H9 (cell line): ENCODE measurements at regions not wholly inside any gene's neighbourhood (a gene's known extent, or its start where the extent isn't known, plus 50 kb on each side); places are given as distances from the start of the nearest gene placed in this dataset.

Experiments
- DNase-seq: peaks from one replicate; pipeline ENCODE4 v3.0.0-alpha.2; 2017
- H2AFZ ChIP-seq: one replicate; pipeline ENCODE4 v1.6.1; 2013; ENCODE audit warnings: mild to moderate bottlenecking, low read length, control low read depth, moderate library complexity
- H2AK5ac ChIP-seq: 2 replicates; pipeline ENCODE4 v1.6.1; 2013; ENCODE audit warnings: low read length, control low read depth, mixed read lengths; ENCODE audit not compliant: insufficient read length
- H2BK120ac ChIP-seq: one replicate; pipeline ENCODE4 v1.6.1; 2013; ENCODE audit warnings: low read depth, mild to moderate bottlenecking, low read length, control low read depth, inconsistent platforms; ENCODE audit not compliant: poor library complexity, severe bottlenecking
- H2BK12ac ChIP-seq: 2 replicates; pipeline ENCODE4 v1.6.1; 2013; ENCODE audit warnings: low read length, control low read depth, mixed read lengths, low read depth; ENCODE audit not compliant: insufficient read length
- H2BK15ac ChIP-seq: 2 replicates; pipeline ENCODE4 v1.6.1; 2013; ENCODE audit warnings: low read depth, low read length, control low read depth
- H2BK20ac ChIP-seq: one replicate; pipeline ENCODE4 v1.6.1; 2013; ENCODE audit warnings: low read depth, mild to moderate bottlenecking, low read length, control low read depth, inconsistent platforms; ENCODE audit not compliant: poor library complexity, severe bottlenecking
- H2BK5ac ChIP-seq: 2 replicates; pipeline ENCODE4 v1.6.1; 2013; ENCODE audit warnings: low read length, control low read depth, mixed read lengths; ENCODE audit not compliant: insufficient read length
- H3K14ac ChIP-seq: 2 replicates; pipeline ENCODE4 v1.6.1; 2013; ENCODE audit warnings: low read length, control low read depth; ENCODE audit not compliant: insufficient read depth
- H3K18ac ChIP-seq: 2 replicates; pipeline ENCODE4 v1.6.1; 2013; ENCODE audit warnings: low read depth, mild to moderate bottlenecking, mixed read lengths, low read length, control low read depth; ENCODE audit not compliant: insufficient read length
- H3K23ac ChIP-seq: 2 replicates; pipeline ENCODE4 v1.6.1; 2013; ENCODE audit warnings: low read length, control low read depth, mixed read lengths, low read depth; ENCODE audit not compliant: insufficient read length
- H3K23me2 ChIP-seq: 2 replicates; pipeline ENCODE4 v1.6.1; 2013; ENCODE audit warnings: low read depth, mild to moderate bottlenecking, mixed read lengths, low read length, control low read depth; ENCODE audit not compliant: insufficient read length, poor library complexity, severe bottlenecking
- H3K27ac ChIP-seq: 2 replicates; pipeline ENCODE4 v1.5.1; 2013; ENCODE audit warnings: low read length, control low read depth, mixed read lengths, low read depth; ENCODE audit not compliant: insufficient read length
- H3K27me3 ChIP-seq: 2 replicates; pipeline ENCODE4 v1.6.1; 2013; ENCODE audit warnings: low read length, control low read depth, inconsistent platforms; ENCODE audit not compliant: insufficient read depth
- H3K4ac ChIP-seq: 2 replicates; pipeline ENCODE4 v1.6.1; 2013; ENCODE audit warnings: low read depth, mild to moderate bottlenecking, control low read depth, inconsistent platforms, low read length, moderate library complexity
- H3K4me1 ChIP-seq: 2 replicates; pipeline ENCODE4 v1.6.1; 2013; ENCODE audit warnings: low read length, control low read depth, inconsistent platforms; ENCODE audit not compliant: insufficient read depth
- H3K4me2 ChIP-seq: 2 replicates; pipeline ENCODE4 v1.6.1; 2013; ENCODE audit warnings: low read length, control low read depth, mixed read lengths; ENCODE audit not compliant: insufficient read length, insufficient read depth
- H3K56ac ChIP-seq: 2 replicates; pipeline ENCODE4 v1.6.1; 2013; ENCODE audit warnings: low read depth, mild to moderate bottlenecking, mixed read lengths, low read length, control low read depth; ENCODE audit not compliant: insufficient read length
- H3K79me1 ChIP-seq: 2 replicates; pipeline ENCODE4 v1.6.1; 2013; ENCODE audit warnings: low read depth, mild to moderate bottlenecking, moderate library complexity, low read length, control low read depth, inconsistent platforms; ENCODE audit not compliant: insufficient read depth, poor library complexity, severe bottlenecking
- H3K79me2 ChIP-seq: 2 replicates; pipeline ENCODE4 v1.6.1; 2013; ENCODE audit warnings: low read length, control low read depth, inconsistent platforms; ENCODE audit not compliant: insufficient read depth
- H3K9ac ChIP-seq: 2 replicates; pipeline ENCODE4 v1.6.1; 2013; ENCODE audit warnings: low read length, control low read depth, mixed read lengths; ENCODE audit not compliant: insufficient read length; ENCODE audit errors: extremely low read depth
- H3K9me3 ChIP-seq: one replicate; pipeline ENCODE4 v1.6.1; 2013; ENCODE audit warnings: low read depth, low read length, inconsistent platforms; ENCODE audit not compliant: control insufficient read depth
- H3T11ph ChIP-seq: one replicate; pipeline ENCODE4 v1.6.1; 2013; ENCODE audit warnings: mild to moderate bottlenecking, low read length, control low read depth, inconsistent platforms
- H4K20me1 ChIP-seq: one replicate; pipeline ENCODE4 v1.6.1; 2013; ENCODE audit not compliant: control insufficient read depth, insufficient read length, insufficient read depth
- H4K5ac ChIP-seq: 2 replicates; pipeline ENCODE4 v1.6.1; 2013; ENCODE audit warnings: low read depth, mild to moderate bottlenecking, mixed read lengths, low read length, control low read depth; ENCODE audit not compliant: insufficient read length
- H4K8ac ChIP-seq: replicated peaks from 2 replicates; pipeline ENCODE4 v1.6.1; 2013; ENCODE audit warnings: low read length, control low read depth, mixed read lengths, low read depth; ENCODE audit not compliant: insufficient read length
- H4K91ac ChIP-seq: 2 replicates; pipeline ENCODE4 v1.6.1; 2013; ENCODE audit warnings: low read depth, mild to moderate bottlenecking, moderate library complexity, mixed read lengths, low read length, control low read depth; ENCODE audit not compliant: insufficient read length
- H3K27ac Mint-ChIP-seq, 3 experiments: 2 replicates in 2 of 3; 3 replicates in 1 of 3; pipeline ENCODE4 v1.8.0; 2020 to 2021; ENCODE audit warnings: mixed read lengths in 3 of 3, mild to moderate bottlenecking in 1 of 3, moderate library complexity in 1 of 3
- H3K27me3 Mint-ChIP-seq: 2 replicates; pipeline ENCODE4 v1.8.0; 2021; ENCODE audit warnings: low read depth, mild to moderate bottlenecking, moderate library complexity, mixed read lengths
- H3K36me3 Mint-ChIP-seq, 3 experiments: 2 replicates in 2 of 3; 3 replicates in 1 of 3; pipeline ENCODE4 v1.8.0; 2020 to 2021; ENCODE audit warnings: low read depth in 3 of 3, mixed read lengths in 3 of 3; ENCODE audit not compliant: insufficient read depth in 1 of 3
- H3K4me1 Mint-ChIP-seq, 2 experiments: 2 replicates each; pipeline ENCODE4 v1.8.0; 2020; ENCODE audit warnings: mixed read lengths in 2 of 2
- H3K4me3 Mint-ChIP-seq, 2 experiments: 2 replicates in 1 of 2; 3 replicates in 1 of 2; pipeline ENCODE4 v1.8.0; 2020 to 2021; ENCODE audit warnings: mild to moderate bottlenecking in 2 of 2, mixed read lengths in 2 of 2, moderate library complexity in 1 of 2
- H3K9me3 Mint-ChIP-seq, 2 experiments: 2 replicates in 1 of 2; 3 replicates in 1 of 2; pipeline ENCODE4 v1.8.0; 2020; ENCODE audit warnings: mild to moderate bottlenecking in 2 of 2, mixed read lengths in 2 of 2, moderate library complexity in 1 of 2
- WGBS: extraction: QIAGEN DNeasy Blood & Tissue Kit; methylation state at CpG from one replicate; pipeline ENCODE4 v1.1.7; 2013; ENCODE audit warnings: missing lambda C conversion rate, low lambda C conversion rate, mixed read lengths; ENCODE audit not compliant: insufficient read length; ENCODE audit errors: extremely low coverage; 5-methylcytosine and 5-hydroxymethylcytosine counted together
- TF ChIP-seq, protein P1 (sequence below): fragments of 200-600 bp; sonication (generic); conservative IDR thresholded peaks from 3 replicates; pipeline ENCODE4 v1.8.0; 2021; ENCODE audit warnings: antibody characterized with exemption, mild to moderate bottlenecking

DNA sequence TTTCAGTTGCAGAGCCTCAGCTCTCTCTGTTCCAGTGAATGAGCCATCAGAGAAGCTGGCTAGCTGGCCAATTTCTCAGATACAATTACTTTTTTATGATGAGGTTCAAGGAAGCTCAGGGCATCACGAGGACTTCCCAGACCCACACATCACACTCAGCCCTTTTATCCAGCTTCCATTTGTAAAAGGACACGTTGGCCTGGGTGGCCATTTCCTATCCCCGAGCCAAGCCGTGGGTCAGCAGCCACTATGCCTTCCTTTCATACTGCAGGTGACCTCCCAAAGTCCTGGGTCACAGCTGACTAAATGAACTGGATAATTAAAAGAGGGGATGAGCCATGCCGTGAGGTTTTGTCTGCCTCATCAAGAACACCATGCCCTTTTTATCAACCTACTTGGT, 236.9 kb upstream of the PPARGC1A start:
- Histone ChIP-seq H3K56ac (no peak overlapping the region), H3K79me2 (no peaks in the 10 kb centered on the region), H3K4ac (no peak overlapping the region), H3T11ph (no peak overlapping the region), H2BK15ac (no peak overlapping the region), H3K18ac (no peak overlapping the region), H4K20me1 (no peaks in the 10 kb centered on the region), H2BK5ac (no peak overlapping the region), H2BK12ac (no peak overlapping the region), H4K91ac (no peak overlapping the region), H3K27ac (no peak overlapping the region), H3K23ac (no peak overlapping the region), H3K4me2 (no peak overlapping the region), H3K14ac (no peak overlapping the region), H2AK5ac (no peak overlapping the region), H3K9me3 (no peaks in the 10 kb centered on the region), H3K23me2 (no peaks in the 10 kb centered on the region), H2BK120ac (no peak overlapping the region), H4K5ac (no peak overlapping the region), H2AFZ (no peak overlapping the region), H3K79me1 (no peaks in the 10 kb centered on the region), H3K27me3 (no peaks in the 10 kb centered on the region; the same call in 1 of the 2 replicates), H3K4me1 (peaks cover 3% of the 10 kb centered on the region; the same call in 1 of the 2 replicates), H2BK20ac (no peak overlapping the region), H4K8ac (no peak overlapping the region), H3K9ac (no peak overlapping the region)
- DNase-seq = no peak
- no CpG with 5 or more reads among the region's 5 CpGs for WGBS
- Mint-ChIP-seq H3K36me3 (no peaks in the 10 kb centered on the region), H3K9me3 (no peaks in the 10 kb centered on the region; a peak in 1 of 5 replicates), H3K27me3 (peaks cover 3% of the 10 kb centered on the region; the same call in 1 of the 2 replicates), H3K27ac (no peak overlapping the region), H3K4me1 (peaks cover 4 to 7% of the 10 kb centered on the region in 2 experiments; a peak in 3 of 4 replicates), H3K4me3 (no peak overlapping the region)
- TF ChIP-seq, protein P1, sequence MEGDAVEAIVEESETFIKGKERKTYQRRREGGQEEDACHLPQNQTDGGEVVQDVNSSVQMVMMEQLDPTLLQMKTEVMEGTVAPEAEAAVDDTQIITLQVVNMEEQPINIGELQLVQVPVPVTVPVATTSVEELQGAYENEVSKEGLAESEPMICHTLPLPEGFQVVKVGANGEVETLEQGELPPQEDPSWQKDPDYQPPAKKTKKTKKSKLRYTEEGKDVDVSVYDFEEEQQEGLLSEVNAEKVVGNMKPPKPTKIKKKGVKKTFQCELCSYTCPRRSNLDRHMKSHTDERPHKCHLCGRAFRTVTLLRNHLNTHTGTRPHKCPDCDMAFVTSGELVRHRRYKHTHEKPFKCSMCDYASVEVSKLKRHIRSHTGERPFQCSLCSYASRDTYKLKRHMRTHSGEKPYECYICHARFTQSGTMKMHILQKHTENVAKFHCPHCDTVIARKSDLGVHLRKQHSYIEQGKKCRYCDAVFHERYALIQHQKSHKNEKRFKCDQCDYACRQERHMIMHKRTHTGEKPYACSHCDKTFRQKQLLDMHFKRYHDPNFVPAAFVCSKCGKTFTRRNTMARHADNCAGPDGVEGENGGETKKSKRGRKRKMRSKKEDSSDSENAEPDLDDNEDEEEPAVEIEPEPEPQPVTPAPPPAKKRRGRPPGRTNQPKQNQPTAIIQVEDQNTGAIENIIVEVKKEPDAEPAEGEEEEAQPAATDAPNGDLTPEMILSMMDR = no peak
